ENCODE measurements at regions not wholly inside any gene's neighbourhood (a gene's known extent, or its start where the extent isn't known, plus 50 kb on each side); places are given as distances from the start of the nearest gene placed in this dataset.
A peak's percentile ranks its signal among the peaks of the same experiment; 100 is the strongest.

DNA sequence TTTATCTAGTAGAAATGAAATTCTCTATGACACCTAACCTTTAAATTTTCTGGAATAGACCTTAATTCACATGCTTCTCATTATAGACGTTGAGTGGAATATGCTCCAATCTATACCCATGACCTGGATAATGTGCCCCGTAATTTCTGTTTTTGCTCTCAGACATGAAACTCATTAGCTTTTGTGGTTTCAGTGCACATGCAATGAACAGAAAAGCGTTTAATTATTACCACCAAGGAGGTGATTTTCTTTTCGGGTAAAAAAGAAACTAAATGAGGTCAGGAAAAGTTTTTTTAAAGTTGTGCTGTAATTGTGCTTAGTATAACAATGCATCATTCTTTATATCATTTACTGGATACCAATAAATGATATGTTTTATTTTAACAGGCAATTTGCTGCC lies 1703.9 kb upstream of the TENM3 start:
- no peaks in the 10 kb centered on the region for H3K9me3 ChIP-seq
- TF ChIP-seq, protein P1, sequence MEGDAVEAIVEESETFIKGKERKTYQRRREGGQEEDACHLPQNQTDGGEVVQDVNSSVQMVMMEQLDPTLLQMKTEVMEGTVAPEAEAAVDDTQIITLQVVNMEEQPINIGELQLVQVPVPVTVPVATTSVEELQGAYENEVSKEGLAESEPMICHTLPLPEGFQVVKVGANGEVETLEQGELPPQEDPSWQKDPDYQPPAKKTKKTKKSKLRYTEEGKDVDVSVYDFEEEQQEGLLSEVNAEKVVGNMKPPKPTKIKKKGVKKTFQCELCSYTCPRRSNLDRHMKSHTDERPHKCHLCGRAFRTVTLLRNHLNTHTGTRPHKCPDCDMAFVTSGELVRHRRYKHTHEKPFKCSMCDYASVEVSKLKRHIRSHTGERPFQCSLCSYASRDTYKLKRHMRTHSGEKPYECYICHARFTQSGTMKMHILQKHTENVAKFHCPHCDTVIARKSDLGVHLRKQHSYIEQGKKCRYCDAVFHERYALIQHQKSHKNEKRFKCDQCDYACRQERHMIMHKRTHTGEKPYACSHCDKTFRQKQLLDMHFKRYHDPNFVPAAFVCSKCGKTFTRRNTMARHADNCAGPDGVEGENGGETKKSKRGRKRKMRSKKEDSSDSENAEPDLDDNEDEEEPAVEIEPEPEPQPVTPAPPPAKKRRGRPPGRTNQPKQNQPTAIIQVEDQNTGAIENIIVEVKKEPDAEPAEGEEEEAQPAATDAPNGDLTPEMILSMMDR (IDR thresholded peaks at IDR 0.05; ENCODE audit: low read depth, low read length) = no peak
- H3K4me1 ChIP-seq = peaks cover 11% of the 10 kb centered on the region
- no peaks in the 10 kb centered on the region for H3K36me3 ChIP-seq
- H3K4me3 ChIP-seq (ENCODE audit: low read depth, low read length) = no peak overlapping the region
- no peaks in the 10 kb centered on the region for H3K27me3 ChIP-seq
- no peak for DNase-seq

DNA sequence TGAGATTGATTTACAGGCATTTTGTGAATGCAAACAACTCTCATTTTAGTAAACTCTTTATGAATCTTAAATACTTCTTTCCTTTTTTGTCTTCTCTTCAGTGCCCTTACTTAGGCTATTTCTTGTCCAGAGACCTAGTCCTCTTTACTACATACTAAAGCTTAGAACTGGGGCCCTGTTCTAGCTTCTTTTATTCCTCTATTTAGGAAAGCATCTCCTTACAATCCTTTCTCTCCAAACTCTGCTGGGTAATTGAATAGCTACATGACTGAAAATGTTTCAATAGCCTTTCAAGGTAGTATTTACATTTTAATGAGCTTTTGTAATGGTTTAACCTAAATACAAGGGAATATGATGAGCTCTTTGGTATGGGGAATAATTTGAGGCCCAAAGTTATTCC lies 1701.5 kb upstream of the TENM3 start:
- Histone ChIP-seq H3K4me3 (ENCODE audit: low read depth, low read length) (no peak overlapping the region), H3K9me3 (no peaks in the 10 kb centered on the region), H3K36me3 (no peaks in the 10 kb centered on the region), H3K27me3 (no peaks in the 10 kb centered on the region), H3K4me1 (peaks cover 11% of the 10 kb centered on the region)
- no peak for DNase-seq
- TF ChIP-seq, protein P1 (IDR thresholded peaks at IDR 0.05; ENCODE audit: low read depth, low read length) = no peak

DNA sequence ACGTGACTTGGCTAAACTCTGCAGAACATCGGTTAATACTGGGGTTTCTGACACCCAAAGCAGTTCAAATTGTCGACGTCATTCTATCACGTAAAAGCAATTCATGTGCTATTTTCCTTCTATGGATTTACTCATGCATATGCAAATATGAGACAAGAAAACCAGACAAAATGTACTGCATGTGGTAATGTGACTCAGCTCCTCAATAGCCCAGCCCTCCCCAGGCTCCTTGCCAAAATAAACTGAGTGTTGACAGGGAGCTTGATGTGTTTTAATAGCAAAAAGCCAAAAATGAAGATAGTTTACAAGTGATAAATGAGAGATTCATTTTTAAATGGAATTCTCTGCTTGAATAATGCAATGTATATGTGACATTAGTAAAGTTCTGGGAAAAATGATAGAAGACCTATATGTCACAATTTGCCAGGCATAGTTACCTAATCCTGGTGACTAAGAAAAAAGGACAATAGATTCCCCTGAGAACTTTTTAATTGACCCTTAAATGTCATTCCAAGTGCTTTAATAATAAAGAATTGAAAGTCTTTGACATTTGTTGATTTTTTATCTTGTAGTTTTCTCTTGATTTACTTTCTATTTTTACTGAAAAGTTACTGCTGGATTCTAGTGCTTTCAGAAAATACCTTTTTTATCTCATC lies 1700.6 kb upstream of the TENM3 start:
- peak; percentile 73 for DNase-seq
- Histone ChIP-seq H3K27me3 (no peaks in the 10 kb centered on the region), H3K36me3 (no peaks in the 10 kb centered on the region), H3K4me3 (ENCODE audit: low read depth, low read length) (no peak overlapping the region), H3K9me3 (no peaks in the 10 kb centered on the region), H3K4me1 (peaks cover 11% of the 10 kb centered on the region)
- TF ChIP-seq, protein P1 (IDR thresholded peaks at IDR 0.05; ENCODE audit: low read depth, low read length) = no peak

DNA sequence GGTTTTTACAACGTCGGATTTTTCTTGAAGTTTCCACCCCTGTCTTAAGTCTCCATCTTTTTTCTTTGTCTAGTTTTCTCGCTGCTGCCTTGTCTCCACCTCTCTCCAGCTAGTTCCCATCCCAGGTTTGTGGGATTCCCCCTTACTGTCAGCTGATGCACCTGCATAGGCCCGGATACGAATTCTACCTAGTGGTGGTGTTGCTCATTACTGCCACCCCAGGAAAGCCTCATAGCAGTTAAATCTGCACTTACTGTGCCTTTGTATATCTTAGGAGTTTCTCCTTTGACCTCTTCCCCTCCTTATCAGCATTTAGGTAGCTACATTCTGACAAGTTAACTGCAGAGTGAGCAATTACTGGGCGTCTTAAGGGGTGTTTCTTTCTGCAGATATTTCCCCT lies 1693.1 kb upstream of the TENM3 start:
- Histone ChIP-seq H3K4me3 (ENCODE audit: low read depth, low read length) (no peak overlapping the region), H3K36me3 (no peaks in the 10 kb centered on the region), H3K9me3 (no peaks in the 10 kb centered on the region), H3K4me1 (no peaks in the 10 kb centered on the region), H3K27me3 (no peaks in the 10 kb centered on the region)
- no peak for DNase-seq
- TF ChIP-seq, protein P1 (IDR thresholded peaks at IDR 0.05; ENCODE audit: low read depth, low read length) = no peak

DNA sequence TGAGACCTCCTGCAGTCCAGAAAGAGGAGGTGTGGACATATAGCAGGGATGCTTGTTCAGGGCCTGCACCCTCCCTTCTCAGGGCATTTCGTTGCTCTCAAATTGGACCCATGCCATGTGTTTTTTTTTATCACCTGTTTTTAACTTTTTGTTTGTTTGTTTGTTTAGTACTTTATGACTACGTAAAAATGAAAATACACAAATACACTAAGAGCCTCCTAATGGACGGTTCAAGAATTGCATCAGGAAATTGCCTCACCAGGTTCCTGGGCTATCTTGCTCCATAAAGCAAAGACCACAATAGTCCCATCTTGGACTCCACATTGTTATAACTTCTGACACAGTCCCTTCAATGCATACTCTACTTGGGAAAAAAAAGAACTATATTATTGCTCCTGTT lies 1685.9 kb upstream of the TENM3 start:
- Histone ChIP-seq H3K9me3 (no peaks in the 10 kb centered on the region), H3K4me3 (ENCODE audit: low read depth, low read length) (no peak overlapping the region), H3K27me3 (no peaks in the 10 kb centered on the region), H3K4me1 (no peaks in the 10 kb centered on the region), H3K36me3 (no peaks in the 10 kb centered on the region)
- no peak for DNase-seq
- TF ChIP-seq, protein P1 (IDR thresholded peaks at IDR 0.05; ENCODE audit: low read depth, low read length) = peak; percentile 44

DNA sequence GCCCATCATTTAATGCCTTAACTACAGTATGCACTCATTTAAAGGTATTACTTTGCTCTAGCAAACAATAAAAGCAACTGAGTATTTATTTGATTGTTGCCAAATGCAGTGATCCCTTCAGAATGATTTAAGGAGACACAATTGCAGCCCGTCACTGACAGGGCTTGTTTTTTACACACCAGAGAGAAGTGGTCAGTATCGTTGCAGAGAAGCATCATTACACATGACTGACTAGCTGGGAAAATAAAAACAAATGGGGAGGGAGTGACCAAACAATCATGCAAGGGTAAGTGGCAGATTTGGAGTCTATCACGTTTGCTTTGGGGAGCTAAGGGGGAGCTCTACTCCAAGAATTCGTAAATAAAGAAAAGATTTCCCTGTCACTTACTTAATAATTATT lies 1685.3 kb upstream of the TENM3 start:
- Histone ChIP-seq H3K9me3 (no peaks in the 10 kb centered on the region), H3K4me3 (ENCODE audit: low read depth, low read length) (no peak overlapping the region), H3K36me3 (no peaks in the 10 kb centered on the region)

More for the DNA sequence above, 1685.3 kb upstream of the TENM3 start:
- no peak for DNase-seq
- Histone ChIP-seq H3K27me3 (no peaks in the 10 kb centered on the region), H3K4me1 (no peaks in the 10 kb centered on the region)
- TF ChIP-seq, protein P1 (IDR thresholded peaks at IDR 0.05; ENCODE audit: low read depth, low read length) = no peak
